SK-N-MC (cell line): ENCODE measurements at regions not wholly inside any gene's neighbourhood (a gene's known extent, or its start where the extent isn't known, plus 50 kb on each side); places are given as distances from the start of the nearest gene placed in this dataset.

Experiments used
- DNase-seq: peaks from one replicate; pipeline ENCODE4 v3.0.0-alpha.2; 2011; ENCODE audit warnings: low read depth, low spot score
- H3K27ac ChIP-seq: fragments of 200-600 bp; sonication (generic); 2 replicates; pipeline ENCODE4 v1.5.1; 2016; ENCODE audit warnings: mixed run types
- H3K36me3 ChIP-seq: fragments of 200-600 bp; sonication (generic); 2 replicates; pipeline ENCODE4 v1.6.1; 2017; ENCODE audit warnings: antibody characterized with exemption, low read length, mixed read lengths; ENCODE audit not compliant: insufficient read depth
- H3K4me3 ChIP-seq: fragments of 200-600 bp; sonication (generic); 2 replicates; pipeline ENCODE4 v1.5.1; 2016
- H3K9ac ChIP-seq: fragments of 200-600 bp; sonication (generic); 2 replicates; pipeline ENCODE4 v1.8.0; 2017; ENCODE audit warnings: mixed run types, mixed read lengths; ENCODE audit not compliant: insufficient read length
- H3K9me3 ChIP-seq: fragments of 200-600 bp; sonication (generic); 2 replicates; pipeline ENCODE4 v1.6.1; 2017; ENCODE audit warnings: low read depth, mild to moderate bottlenecking, antibody characterized with exemption, low read length, moderate library complexity, mixed read lengths
- EZH2 ChIP-seq: fragments of 200-600 bp; sonication (generic); IDR thresholded peaks from one replicate; pipeline ENCODE4 v1.6.1; 2017; ENCODE audit warnings: antibody characterized with exemption
- FOXP2 ChIP-seq: optimal IDR thresholded peaks from 2 replicates; pipeline ENCODE3; 2011; ENCODE audit warnings: mild to moderate bottlenecking, moderate library complexity; ENCODE audit not compliant: insufficient read depth; ENCODE audit errors: extremely low read length, control extremely low read depth
- POLR2AphosphoS5 ChIP-seq: IDR thresholded peaks from 2 replicates; pipeline ENCODE4 v1.6.1; 2012; ENCODE audit warnings: mild to moderate bottlenecking, low read depth, low read length, borderline replicate concordance

GRCh38 chr15:61685534-61685933 lies 374.7 kb downstream of the VPS13C start:
- no peak for TF ChIP-seq EZH2
- TF ChIP-seq POLR2AphosphoS5 = no peak
- no peak for TF ChIP-seq FOXP2
- DNase-seq = no peak
- H3K9me3 ChIP-seq = no peaks in the 10 kb centered on the region
- no peaks in the 10 kb centered on the region for H3K36me3 ChIP-seq
- no peak overlapping the region for H3K27ac ChIP-seq
- no peak overlapping the region for H3K9ac ChIP-seq
- no peak overlapping the region for H3K4me3 ChIP-seq

DNA sequence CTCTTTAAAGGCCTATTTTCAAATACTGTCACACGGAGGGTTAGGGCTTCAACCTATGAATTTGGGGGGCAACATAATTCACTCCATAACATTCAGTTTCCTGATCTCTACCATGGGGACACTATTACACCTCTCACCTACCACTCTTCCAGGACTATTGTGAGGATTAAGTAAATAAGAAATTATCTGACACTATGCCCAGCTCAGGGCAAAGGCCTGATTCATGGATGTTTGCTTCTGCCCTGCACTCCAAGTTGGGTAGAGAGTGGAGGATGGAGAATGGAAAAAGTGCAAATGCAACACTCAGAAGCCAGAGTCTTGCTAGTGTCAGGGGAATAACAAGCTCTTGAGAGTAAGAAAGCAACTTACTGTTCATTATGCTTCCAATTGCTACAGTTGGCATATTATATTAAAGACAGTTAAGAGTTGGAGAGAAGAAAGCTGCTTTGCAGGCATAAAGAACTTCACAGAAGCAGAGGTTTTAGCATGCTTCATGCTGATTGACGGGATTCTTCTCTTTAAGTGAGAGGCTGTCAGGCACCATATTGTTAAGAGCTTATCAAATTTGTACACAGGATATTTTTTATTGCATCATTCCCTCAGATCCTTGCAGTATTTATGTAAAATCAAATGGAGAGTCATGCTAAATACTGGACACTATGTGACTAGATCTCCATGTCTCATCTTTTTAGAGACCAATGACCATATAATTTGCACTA lies 375.3 kb downstream of the VPS13C start:
- DNase-seq = no peak
- H3K36me3 ChIP-seq = no peaks in the 10 kb centered on the region
- H3K4me3 ChIP-seq = no peak overlapping the region
- no peak overlapping the region for H3K27ac ChIP-seq
- no peaks in the 10 kb centered on the region for H3K9me3 ChIP-seq
- TF ChIP-seq FOXP2 (no peak), EZH2 (no peak), POLR2AphosphoS5 (no peak)
- H3K9ac ChIP-seq = no peak overlapping the region

DNA sequence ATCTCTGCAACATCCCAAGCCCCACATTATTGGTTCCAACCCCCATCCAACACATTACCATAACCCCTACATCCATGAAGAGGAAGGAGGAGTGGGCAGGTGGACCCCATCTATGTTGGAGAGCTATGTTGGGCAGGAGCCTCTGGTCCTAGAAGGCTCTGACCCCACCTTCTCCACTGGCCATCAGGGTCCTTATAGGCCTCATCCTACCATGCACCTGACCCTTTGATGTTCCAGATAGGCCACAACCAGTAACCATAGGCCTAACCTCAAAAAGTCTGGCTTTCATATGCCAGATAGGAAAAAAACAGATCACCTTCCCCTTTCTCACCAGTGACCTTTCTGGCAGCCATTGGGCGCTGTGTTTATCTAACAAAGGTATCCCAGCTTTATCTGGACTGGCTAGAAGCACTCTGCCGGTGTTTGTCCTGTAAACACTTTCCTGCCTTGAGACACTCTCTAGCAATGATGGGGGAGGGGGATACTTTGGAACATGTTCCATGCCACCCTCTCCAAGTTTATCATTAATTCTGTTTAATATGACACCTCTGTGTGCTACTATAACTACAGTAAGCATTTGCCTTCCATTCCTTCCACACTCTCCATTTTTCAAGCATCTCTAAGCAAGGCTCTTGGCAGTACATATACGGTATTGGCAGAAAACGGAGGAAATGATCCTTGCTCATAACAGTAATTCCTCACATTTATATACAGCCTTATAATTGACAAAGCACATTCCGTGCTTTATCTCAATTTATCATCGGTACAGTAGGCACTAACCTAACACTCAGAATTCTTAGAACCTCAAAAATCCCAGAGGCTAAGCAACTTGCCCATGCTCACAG lies 377.1 kb downstream of the VPS13C start:
- Histone ChIP-seq H3K27ac (no peak overlapping the region), H3K9ac (no peak overlapping the region), H3K9me3 (no peaks in the 10 kb centered on the region), H3K36me3 (no peaks in the 10 kb centered on the region), H3K4me3 (no peak overlapping the region)
- no peak for DNase-seq
- no peak for TF ChIP-seq FOXP2
- TF ChIP-seq EZH2 = no peak
- no peak for TF ChIP-seq POLR2AphosphoS5

DNA sequence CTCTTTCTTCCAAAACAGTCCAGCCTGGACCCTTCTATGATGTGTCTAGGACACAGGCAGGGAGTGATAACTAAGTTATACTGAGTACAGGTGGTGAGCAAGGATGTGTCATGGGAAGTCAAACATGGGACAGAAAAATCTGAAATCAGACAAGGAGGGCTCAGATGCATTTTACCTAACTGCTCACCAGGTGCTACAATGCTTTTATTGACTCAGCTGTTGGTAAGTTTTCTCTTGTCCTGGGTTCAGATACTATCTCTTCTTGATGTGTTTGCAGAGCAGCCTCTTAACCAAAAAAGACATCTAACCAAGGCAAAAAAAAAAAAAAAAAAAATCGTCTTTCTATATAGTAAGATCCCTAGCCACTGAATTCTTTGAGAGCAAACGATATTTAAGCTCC lies 378.6 kb downstream of the VPS13C start:
- no peak overlapping the region for H3K4me3 ChIP-seq
- TF ChIP-seq FOXP2 (no peak), EZH2 (no peak), POLR2AphosphoS5 (no peak)
- no peak for DNase-seq
- H3K9me3 ChIP-seq = no peaks in the 10 kb centered on the region
- no peaks in the 10 kb centered on the region for H3K36me3 ChIP-seq
- no peak overlapping the region for H3K9ac ChIP-seq
- H3K27ac ChIP-seq = no peak overlapping the region

GRCh38 chr15:61681038-61681418 lies 379.2 kb downstream of the VPS13C start:
- H3K9ac ChIP-seq = no peak overlapping the region
- H3K9me3 ChIP-seq = no peaks in the 10 kb centered on the region
- H3K36me3 ChIP-seq = no peaks in the 10 kb centered on the region
- DNase-seq = no peak
- H3K4me3 ChIP-seq = no peak overlapping the region
- H3K27ac ChIP-seq = no peak overlapping the region
- TF ChIP-seq FOXP2 (no peak), EZH2 (no peak), POLR2AphosphoS5 (no peak)

- Histone ChIP-seq H3K4me3 (no peak overlapping the region), H3K9ac (no peak overlapping the region), H3K9me3 (no peaks in the 10 kb centered on the region), H3K27ac (no peak overlapping the region), H3K36me3 (no peaks in the 10 kb centered on the region)
- no peak for DNase-seq
- TF ChIP-seq EZH2 (no peak), FOXP2 (no peak), POLR2AphosphoS5 (no peak)
Observed at GRCh38 chr15:61680260-61681037, 379.8 kb downstream of the VPS13C start.

DNA sequence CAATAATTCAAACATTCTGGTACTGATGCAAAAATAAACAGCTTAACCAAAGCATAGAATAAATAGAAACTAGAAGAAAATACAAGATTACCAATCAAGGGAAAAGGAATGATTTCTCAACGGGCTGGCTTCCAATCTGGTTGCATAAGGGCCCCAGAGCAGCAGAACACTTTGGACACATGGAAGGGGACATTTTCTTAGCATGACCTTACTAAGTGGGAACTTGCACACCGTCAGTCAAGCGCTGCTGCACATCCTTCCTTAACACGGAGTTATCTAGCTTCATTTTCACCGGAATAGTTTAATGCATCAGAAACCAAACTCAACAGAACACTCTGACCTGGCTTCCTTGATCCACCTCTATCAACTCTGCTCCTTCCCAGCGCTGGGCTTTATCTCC lies 388.5 kb downstream of the VPS13C start:
- Histone ChIP-seq H3K27ac (no peak overlapping the region), H3K4me3 (no peak overlapping the region), H3K36me3 (no peaks in the 10 kb centered on the region), H3K9me3 (no peaks in the 10 kb centered on the region), H3K9ac (no peak overlapping the region)
- DNase-seq = no peak
- TF ChIP-seq EZH2 (no peak), FOXP2 (no peak), POLR2AphosphoS5 (no peak)

DNA sequence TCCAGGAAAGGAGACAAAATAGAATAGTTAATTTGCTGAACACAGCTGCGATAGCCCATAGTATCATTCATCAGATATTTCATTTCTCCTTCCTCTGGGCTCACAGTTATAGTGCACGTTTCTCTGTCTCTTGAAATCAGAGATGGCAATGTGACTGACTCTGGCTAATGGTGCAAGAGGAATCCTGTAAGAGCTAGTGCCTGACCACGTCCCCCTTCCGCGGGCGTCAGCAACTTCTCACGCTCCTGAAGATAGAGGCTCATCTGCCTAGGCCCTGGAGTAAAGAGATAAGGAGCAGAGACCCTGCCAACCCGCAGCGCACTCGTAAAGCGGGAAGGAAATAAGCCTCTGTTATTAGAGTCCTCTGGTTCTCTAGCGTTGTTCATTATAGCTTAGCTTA lies 391.8 kb downstream of the VPS13C start:
- H3K36me3 ChIP-seq = no peaks in the 10 kb centered on the region
- no peak for TF ChIP-seq FOXP2
- TF ChIP-seq POLR2AphosphoS5 = no peak
- no peak for TF ChIP-seq EZH2

More for the DNA sequence above, 391.8 kb downstream of the VPS13C start:
- Histone ChIP-seq H3K27ac (no peak overlapping the region), H3K9me3 (no peaks in the 10 kb centered on the region), H3K9ac (no peak overlapping the region), H3K4me3 (no peak overlapping the region)
- DNase-seq = no peak
